Naive thymus-derived CD8-positive, alpha-beta T cell (primary cell): ENCODE measurements at regions not wholly inside any gene's neighbourhood (a gene's known extent, or its start where the extent isn't known, plus 50 kb on each side); places are given as distances from the start of the nearest gene placed in this dataset.

ENCODE experiments used
- ATAC-seq, 2 donors: fragments of 150-1000 bp; cut with Tn5 transposase in 1 of 2; sonication (Bioruptor Pico), chemical (Tn5 transposase) in 1 of 2; 1 replicate in 1 of 2; 2 replicates in 1 of 2; pipeline ENCODE4 v1.10.0; 2021; ENCODE audit warnings: mild to moderate bottlenecking in 2 of 2, moderate library complexity in 2 of 2
- POLR2A ChIA-PET: fragments of 350-600 bp; sonication (Branson Sonifier 250); formaldehyde crosslinking; loops from one replicate; lab custom pipeline; 2021; ENCODE audit warnings: antibody characterized with exemption; lab: Charles Lee
- DNase-seq, 10 donors: peaks; one replicate each; pipeline versions ENCODE4 v3.0.0 to v3.0.0-alpha.2; 2020 to 2022
- H3K27ac Mint-ChIP-seq, 10 donors: one replicate each; pipeline ENCODE4 v1.8.0; 2020 to 2022; ENCODE audit warnings: mild to moderate bottlenecking in 10 of 10, mixed read lengths in 10 of 10, moderate library complexity in 4 of 10, inconsistent platforms in 1 of 10
- H3K27me3 Mint-ChIP-seq, 5 donors: one replicate each; pipeline ENCODE4 v1.8.0; 2021 to 2022; ENCODE audit warnings: mixed read lengths in 5 of 5
- H3K36me3 Mint-ChIP-seq, 3 donors: one replicate each; pipeline ENCODE4 v1.8.0; 2020 to 2022; ENCODE audit warnings: mixed read lengths in 3 of 3, mild to moderate bottlenecking in 2 of 3, inconsistent platforms in 1 of 3
- H3K4me1 Mint-ChIP-seq, 4 donors: one replicate each; pipeline ENCODE4 v1.8.0; 2021 to 2022; ENCODE audit warnings: mixed read lengths in 4 of 4
- H3K4me3 Mint-ChIP-seq, 10 donors: one replicate each; pipeline ENCODE4 v1.8.0; 2020 to 2022; ENCODE audit warnings: mild to moderate bottlenecking in 10 of 10, mixed read lengths in 10 of 10, moderate library complexity in 6 of 10, inconsistent platforms in 1 of 10
- H3K9me3 Mint-ChIP-seq, 9 donors: one replicate each; pipeline ENCODE4 v1.8.0; 2020 to 2022; ENCODE audit warnings: mixed read lengths in 9 of 9, mild to moderate bottlenecking in 3 of 9, inconsistent platforms in 1 of 9, moderate library complexity in 1 of 9

- Mint-ChIP-seq H3K27ac (peak overlapping the region in 1 of 10 donors; percentile 27), H3K4me3 (no peak overlapping the region), H3K9me3 (no peaks in the 10 kb centered on the region), H3K4me1 (peaks cover 0 to 1% (median 0%) of the 10 kb centered on the region in 4 donors), H3K36me3 (no peaks in the 10 kb centered on the region), H3K27me3 (peaks cover 0 to 24% (median 7%) of the 10 kb centered on the region in 5 donors)
- DNase-seq (no peak), ATAC-seq (no peak)
- POLR2A ChIA-PET: no interaction called here
Observed at GRCh38 chr19:30153326-30154210, 211.5 kb downstream of the URI1 start.

- DNase-seq (no peak), ATAC-seq (no peak)
- no peak overlapping the region for H3K27ac Mint-ChIP-seq
- no peak overlapping the region for H3K4me3 Mint-ChIP-seq
- H3K4me1 Mint-ChIP-seq: peaks cover 0 to 1% (median 0%) of the 10 kb centered on the region in 4 donors
- H3K36me3 Mint-ChIP-seq: no peaks in the 10 kb centered on the region
- POLR2A ChIA-PET: no interaction called here
- peaks cover 0 to 16% (median 7%) of the 10 kb centered on the region in 5 donors for H3K27me3 Mint-ChIP-seq
- H3K9me3 Mint-ChIP-seq: no peaks in the 10 kb centered on the region
Observed at GRCh38 chr19:30154410-30154809, 212.4 kb downstream of the URI1 start.

- ATAC-seq (no peak), DNase-seq (no peak)
- peaks cover 0 to 16% (median 7%) of the 10 kb centered on the region in 5 donors for H3K27me3 Mint-ChIP-seq
- H3K27ac Mint-ChIP-seq: no peak overlapping the region
- peaks cover 0 to 2% (median 0%) of the 10 kb centered on the region in 9 donors for H3K9me3 Mint-ChIP-seq
- no peak overlapping the region for H3K4me3 Mint-ChIP-seq
- POLR2A ChIA-PET: no interaction called here
- peaks cover 0 to 1% (median 0%) of the 10 kb centered on the region in 4 donors for H3K4me1 Mint-ChIP-seq
- H3K36me3 Mint-ChIP-seq: no peaks in the 10 kb centered on the region
Observed at GRCh38 chr19:30155381-30156200, 213.6 kb downstream of the URI1 start.

GRCh38 chr19:30156646-30157045, 214.6 kb downstream of the URI1 start:
- Mint-ChIP-seq H3K27me3 (peaks cover 0 to 16% (median 7%) of the 10 kb centered on the region in 5 donors), H3K4me3 (no peak overlapping the region), H3K36me3 (no peaks in the 10 kb centered on the region), H3K9me3 (peaks cover 0 to 2% (median 0%) of the 10 kb centered on the region in 9 donors), H3K4me1 (peaks cover 0 to 1% (median 0%) of the 10 kb centered on the region in 4 donors), H3K27ac (no peak overlapping the region)
- ATAC-seq (no peak), DNase-seq (no peak)
- POLR2A ChIA-PET: no interaction called here

DNA sequence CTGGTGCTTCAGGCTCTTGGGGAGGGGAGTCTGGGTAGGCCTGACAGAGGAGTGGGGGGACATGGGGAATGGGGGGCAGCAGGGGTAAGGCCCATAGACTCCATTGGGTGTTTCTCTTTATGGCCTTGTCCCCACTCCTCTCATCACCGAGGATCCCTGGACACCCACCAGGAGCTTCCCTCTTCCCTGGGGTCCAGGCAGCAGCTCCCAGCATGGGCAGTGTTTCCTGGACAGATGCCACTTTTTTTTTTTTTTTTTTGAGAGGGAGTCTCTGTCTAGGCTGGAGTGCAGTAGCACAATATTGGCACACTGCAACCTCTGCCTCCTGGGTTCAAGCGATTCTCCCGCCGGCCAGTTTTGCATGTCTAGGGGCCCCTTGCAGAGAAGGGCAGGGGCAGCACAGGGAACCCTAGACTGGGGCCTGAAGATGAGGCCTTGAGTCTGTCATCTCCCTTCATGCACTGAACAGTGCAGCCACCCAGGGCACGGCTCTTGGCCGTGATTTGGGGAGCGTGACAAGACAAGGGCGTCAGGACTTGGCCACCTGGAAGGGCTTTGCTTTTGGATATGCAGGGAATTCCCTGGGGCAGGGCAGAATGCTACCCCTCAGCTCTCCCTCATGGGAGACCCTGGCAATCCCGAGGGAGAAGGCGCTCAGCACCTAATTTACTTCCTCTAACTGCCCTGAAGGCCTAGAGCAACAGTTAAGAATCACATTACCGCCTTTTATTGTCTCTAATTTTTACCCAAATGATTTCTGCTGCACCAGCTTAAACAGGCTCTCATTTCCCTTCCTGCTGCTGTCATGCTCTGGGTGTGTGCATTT, 213.9 kb upstream of the ZNF536 start:
- Mint-ChIP-seq H3K27me3 (peaks cover 1 to 31% (median 8%) of the 10 kb centered on the region in 5 donors), H3K9me3 (peaks cover 0 to 11% (median 0%) of the 10 kb centered on the region in 9 donors), H3K4me3 (no peak overlapping the region), H3K27ac (no peak overlapping the region), H3K36me3 (no peaks in the 10 kb centered on the region), H3K4me1 (peaks cover 0 to 1% (median 0%) of the 10 kb centered on the region in 4 donors)
- POLR2A ChIA-PET: no interaction called here
- DNase-seq (no peak), ATAC-seq (no peak)

- no peaks in the 10 kb centered on the region for H3K36me3 Mint-ChIP-seq
- no peak overlapping the region for H3K27ac Mint-ChIP-seq
- H3K4me3 Mint-ChIP-seq: no peak overlapping the region
- H3K9me3 Mint-ChIP-seq: peaks cover 0 to 14% (median 0%) of the 10 kb centered on the region in 9 donors
- POLR2A ChIA-PET: no interaction called here
- DNase-seq (no peak), ATAC-seq (no peak)
- peaks cover 1 to 31% (median 8%) of the 10 kb centered on the region in 5 donors for H3K27me3 Mint-ChIP-seq
- peaks cover 0 to 1% (median 0%) of the 10 kb centered on the region in 4 donors for H3K4me1 Mint-ChIP-seq
Observed at GRCh38 chr19:30158893-30159245, 213.3 kb upstream of the ZNF536 start.

GRCh38 chr19:30159636-30160035, 212.5 kb upstream of the ZNF536 start:
- POLR2A ChIA-PET: no interaction called here
- DNase-seq: no peak
- H3K27me3 Mint-ChIP-seq: peaks cover 1 to 31% (median 8%) of the 10 kb centered on the region in 5 donors
- H3K4me3 Mint-ChIP-seq: no peak overlapping the region
- no peaks in the 10 kb centered on the region for H3K36me3 Mint-ChIP-seq
- H3K4me1 Mint-ChIP-seq: peaks cover 0 to 1% (median 0%) of the 10 kb centered on the region in 4 donors
- ATAC-seq: no peak
- no peak overlapping the region for H3K27ac Mint-ChIP-seq
- H3K9me3 Mint-ChIP-seq: peaks cover 0 to 21% (median 0%) of the 10 kb centered on the region in 9 donors

DNA sequence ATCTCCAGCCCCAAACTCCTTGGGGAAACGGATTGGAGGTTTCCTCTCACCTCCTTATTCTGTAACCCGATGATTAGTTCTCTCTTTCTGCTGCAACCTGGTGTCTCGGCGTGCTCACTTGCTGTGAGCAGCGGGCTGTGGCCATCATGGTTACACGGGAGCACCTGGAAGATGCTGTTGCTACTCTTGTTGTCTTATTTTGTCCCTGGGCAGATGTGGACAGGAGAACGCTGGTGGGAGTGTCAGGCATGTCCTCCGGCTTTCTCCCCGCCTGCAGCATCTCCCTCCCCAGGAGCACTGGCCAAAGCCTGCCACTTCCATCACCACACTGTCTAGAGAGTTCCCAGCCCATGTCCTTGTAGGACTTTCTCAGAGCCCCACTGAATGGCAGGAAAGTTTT, 211.8 kb upstream of the ZNF536 start:
- Mint-ChIP-seq H3K36me3 (no peaks in the 10 kb centered on the region), H3K27ac (peak overlapping the region in 1 of 10 donors; percentile 79), H3K27me3 (peaks cover under 1 to 29% (median 8%) of the 10 kb centered on the region in 5 donors), H3K4me3 (no peak overlapping the region), H3K9me3 (peaks cover 0 to 23% (median 0%) of the 10 kb centered on the region in 9 donors), H3K4me1 (peaks cover 0 to 1% (median 0%) of the 10 kb centered on the region in 4 donors)
- DNase-seq: no peak
- POLR2A ChIA-PET: no interaction called here
- no peak for ATAC-seq

- no peak for DNase-seq
- Mint-ChIP-seq H3K36me3 (no peaks in the 10 kb centered on the region), H3K9me3 (peaks cover 0 to 23% (median 0%) of the 10 kb centered on the region in 9 donors), H3K4me3 (no peak overlapping the region), H3K27ac (peak overlapping the region in 1 of 10 donors; percentile 17), H3K27me3 (peaks cover 1 to 23% (median 7%) of the 10 kb centered on the region in 5 donors), H3K4me1 (no peaks in the 10 kb centered on the region)
- no peak for ATAC-seq
- POLR2A ChIA-PET: no interaction called here
Observed at GRCh38 chr19:30161021-30161655, 211.0 kb upstream of the ZNF536 start.

- H3K4me1 Mint-ChIP-seq: no peaks in the 10 kb centered on the region
- H3K27me3 Mint-ChIP-seq: peaks cover 1 to 20% (median 4%) of the 10 kb centered on the region in 5 donors
- no peak overlapping the region for H3K4me3 Mint-ChIP-seq
- POLR2A ChIA-PET: no interaction called here
- ATAC-seq (no peak), DNase-seq (no peak)
- peaks cover 0 to 23% (median 0%) of the 10 kb centered on the region in 9 donors for H3K9me3 Mint-ChIP-seq
- H3K27ac Mint-ChIP-seq: no peak overlapping the region
- no peaks in the 10 kb centered on the region for H3K36me3 Mint-ChIP-seq
Observed at GRCh38 chr19:30161770-30162169, 210.4 kb upstream of the ZNF536 start.

- POLR2A ChIA-PET: no interaction called here
- no peaks in the 10 kb centered on the region for H3K4me1 Mint-ChIP-seq
- peaks cover 1 to 20% (median 4%) of the 10 kb centered on the region in 5 donors for H3K27me3 Mint-ChIP-seq
- no peak overlapping the region for H3K27ac Mint-ChIP-seq
- no peak for DNase-seq
- H3K9me3 Mint-ChIP-seq: peaks cover 0 to 23% (median 0%) of the 10 kb centered on the region in 9 donors
- H3K4me3 Mint-ChIP-seq: no peak overlapping the region
- H3K36me3 Mint-ChIP-seq: no peaks in the 10 kb centered on the region
- ATAC-seq: no peak
Observed at GRCh38 chr19:30162718-30163117, 209.5 kb upstream of the ZNF536 start.

DNA sequence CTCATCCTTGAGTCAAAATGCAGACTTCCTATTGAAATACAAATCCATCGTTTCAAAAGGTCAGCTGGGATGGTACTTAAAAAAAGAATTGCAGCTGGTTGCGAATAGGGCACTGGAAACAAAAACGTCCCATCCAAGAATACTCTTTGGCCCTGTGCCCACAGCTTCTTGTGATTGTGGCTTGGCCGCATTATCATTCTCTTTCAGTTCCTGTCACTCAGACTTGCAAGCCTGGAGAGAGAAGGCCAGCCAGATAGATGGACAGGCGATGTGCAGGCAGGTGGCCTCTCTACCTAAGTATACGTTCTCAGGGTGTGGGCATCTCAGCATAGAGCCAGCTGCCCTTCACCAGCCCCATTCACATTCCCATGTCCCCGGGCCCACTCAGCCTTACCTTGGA, 208.5 kb upstream of the ZNF536 start:
- DNase-seq: no peak
- no peaks in the 10 kb centered on the region for H3K4me1 Mint-ChIP-seq
- no peaks in the 10 kb centered on the region for H3K36me3 Mint-ChIP-seq
- peaks cover 0 to 23% (median 0%) of the 10 kb centered on the region in 9 donors for H3K9me3 Mint-ChIP-seq
- ATAC-seq: no peak
- H3K27me3 Mint-ChIP-seq: peaks cover 1 to 24% (median 10%) of the 10 kb centered on the region in 5 donors
- H3K27ac Mint-ChIP-seq: no peak overlapping the region
- peak overlapping the region in 1 of 10 donors; percentile 65 for H3K4me3 Mint-ChIP-seq
- POLR2A ChIA-PET: no interaction called here
